RWPE2 (cell line): ENCODE measurements at regions not wholly inside any gene's neighbourhood (a gene's known extent, or its start where the extent isn't known, plus 50 kb on each side); places are given as distances from the start of the nearest gene placed in this dataset.

Experiments
- ATAC-seq: fragments of 200-7000 bp; cut with Tn5 transposase; 3 replicates; pipeline ENCODE4 v1.9.1; 2021; ENCODE audit warnings: low read depth
- DNase-seq: peaks from one replicate; pipeline ENCODE4 v3.0.0-alpha.2; 2020; ENCODE audit warnings: low spot score
- H3K27ac ChIP-seq: fragments of 450-650 bp; 2 replicates; pipeline ENCODE4 v1.5.1; 2017; ENCODE audit warnings: mild to moderate bottlenecking; ENCODE audit not compliant: poor library complexity, severe bottlenecking
- H3K27me3 ChIP-seq: fragments of 250-450 bp; sonication (Bioruptor Pico); 2 replicates; pipeline ENCODE4 v1.5.1; 2021; ENCODE audit warnings: mild to moderate bottlenecking, moderate library complexity; ENCODE audit not compliant: insufficient read depth, poor library complexity, severe bottlenecking
- H3K36me3 ChIP-seq: fragments of 250-450 bp; sonication (Bioruptor Pico); 2 replicates; pipeline ENCODE4 v1.5.1; 2020; ENCODE audit warnings: low read depth, mild to moderate bottlenecking, moderate library complexity
- H3K4me1 ChIP-seq: fragments of 250-450 bp; sonication (Bioruptor Pico); 2 replicates; pipeline ENCODE4 v1.5.1; 2021; ENCODE audit warnings: mild to moderate bottlenecking, moderate library complexity; ENCODE audit not compliant: insufficient read depth, poor library complexity, severe bottlenecking
- H3K4me3 ChIP-seq: fragments of 250-450 bp; sonication (Bioruptor Pico); 2 replicates; pipeline ENCODE4 v1.5.1; 2021; ENCODE audit warnings: mild to moderate bottlenecking, moderate library complexity; ENCODE audit not compliant: severe bottlenecking
- H3K9me3 ChIP-seq: fragments of 250-450 bp; sonication (Bioruptor Pico); 2 replicates; pipeline ENCODE4 v1.5.1; 2021; ENCODE audit warnings: mild to moderate bottlenecking, moderate library complexity; ENCODE audit not compliant: severe bottlenecking
- CTCF ChIP-seq: fragments of 450-650 bp; IDR thresholded peaks from one replicate; pipeline ENCODE4 v1.5.1; 2017; ENCODE audit warnings: mild to moderate bottlenecking, moderate library complexity; ENCODE audit not compliant: poor library complexity, severe bottlenecking

- H3K4me3 ChIP-seq, result no peak overlapping the region
- H3K4me1 ChIP-seq, result no peaks in the 10 kb centered on the region
- ATAC-seq, result no peak
- H3K36me3 ChIP-seq, result no peaks in the 10 kb centered on the region
- no peak overlapping the region for H3K27ac ChIP-seq
- no peak for DNase-seq
- no peaks in the 10 kb centered on the region for H3K9me3 ChIP-seq
- TF ChIP-seq CTCF, result no peak
- no peaks in the 10 kb centered on the region for H3K27me3 ChIP-seq
Observed at GRCh38 chr2:220987839-220988238, 584.3 kb downstream of the EPHA4 start.

DNA sequence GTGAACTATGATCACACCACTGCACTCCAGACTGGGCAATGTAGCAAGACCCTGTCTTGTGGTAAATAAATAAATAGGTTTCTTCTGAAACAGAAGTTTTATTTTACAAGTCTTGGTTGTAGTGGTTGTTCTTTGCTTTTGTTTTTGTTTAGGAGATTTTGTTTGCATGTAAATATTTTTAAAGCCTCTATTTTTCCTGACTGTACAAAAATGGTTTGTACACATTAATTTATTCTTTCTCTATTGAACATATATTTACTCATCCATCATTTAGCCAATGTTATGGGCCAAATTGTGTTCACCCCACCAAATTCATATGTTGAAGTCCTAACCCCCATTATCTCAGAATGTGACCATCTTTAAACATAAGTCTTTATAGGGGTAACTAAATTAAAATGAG is 580.1 kb downstream of the EPHA4 start:
- H3K27me3 ChIP-seq, result no peaks in the 10 kb centered on the region
- no peaks in the 10 kb centered on the region for H3K4me1 ChIP-seq
- H3K4me3 ChIP-seq, result no peak overlapping the region
- no peak for DNase-seq
- TF ChIP-seq CTCF, result no peak
- H3K9me3 ChIP-seq, result no peaks in the 10 kb centered on the region
- no peak overlapping the region for H3K27ac ChIP-seq
- H3K36me3 ChIP-seq, result no peaks in the 10 kb centered on the region
- ATAC-seq, result no peak

DNA sequence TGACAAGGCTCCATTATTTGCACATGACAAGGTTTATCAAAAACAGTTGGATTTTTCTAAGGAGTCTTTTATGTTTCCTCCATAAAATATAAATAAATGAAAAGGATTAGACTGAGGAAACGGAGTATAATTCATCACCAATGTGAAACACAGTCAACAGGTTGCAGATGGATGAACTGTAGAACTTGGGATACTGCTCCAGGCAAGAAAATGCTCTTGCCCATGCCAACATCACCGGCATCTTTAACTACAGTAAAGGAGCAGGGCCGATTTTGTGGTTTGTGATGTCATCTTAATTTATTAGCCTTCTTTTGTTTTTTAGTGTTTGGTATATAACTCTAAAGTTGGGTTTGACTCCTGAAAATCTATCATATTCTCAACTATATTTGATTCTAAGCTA is 577.3 kb downstream of the EPHA4 start:
- no peak for TF ChIP-seq CTCF
- no peak for ATAC-seq

DNA sequence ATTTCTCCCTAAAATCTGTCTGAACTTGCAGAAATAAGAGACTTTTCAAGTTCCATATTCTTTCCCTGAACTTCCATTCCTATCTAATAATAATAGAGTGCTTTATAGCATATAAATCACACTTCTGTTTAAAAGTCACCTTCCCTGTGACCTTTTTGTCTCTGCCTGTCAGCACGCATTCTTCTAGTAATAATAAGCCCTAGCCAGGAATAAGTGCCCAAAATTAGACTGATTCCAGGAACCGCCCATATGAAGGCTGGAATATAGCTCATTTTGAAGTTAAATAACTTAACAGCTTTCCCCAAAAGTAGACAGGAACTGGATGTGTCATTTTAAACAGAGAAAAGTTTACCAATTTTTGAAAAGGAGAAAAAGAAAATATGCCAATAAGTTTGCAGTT is 576.5 kb downstream of the EPHA4 start:
- ATAC-seq (no peak), DNase-seq (no peak)
- Histone ChIP-seq H3K4me1 (no peaks in the 10 kb centered on the region), H3K4me3 (no peak overlapping the region), H3K36me3 (no peaks in the 10 kb centered on the region), H3K9me3 (no peaks in the 10 kb centered on the region), H3K27ac (no peak overlapping the region), H3K27me3 (no peaks in the 10 kb centered on the region)
- no peak for TF ChIP-seq CTCF

More for the DNA sequence above, 577.3 kb downstream of the EPHA4 start:
- no peak overlapping the region for H3K4me3 ChIP-seq
- no peak for DNase-seq
- no peaks in the 10 kb centered on the region for H3K27me3 ChIP-seq
- no peak overlapping the region for H3K27ac ChIP-seq
- H3K4me1 ChIP-seq, result no peaks in the 10 kb centered on the region
- no peaks in the 10 kb centered on the region for H3K36me3 ChIP-seq
- H3K9me3 ChIP-seq, result no peaks in the 10 kb centered on the region

DNA sequence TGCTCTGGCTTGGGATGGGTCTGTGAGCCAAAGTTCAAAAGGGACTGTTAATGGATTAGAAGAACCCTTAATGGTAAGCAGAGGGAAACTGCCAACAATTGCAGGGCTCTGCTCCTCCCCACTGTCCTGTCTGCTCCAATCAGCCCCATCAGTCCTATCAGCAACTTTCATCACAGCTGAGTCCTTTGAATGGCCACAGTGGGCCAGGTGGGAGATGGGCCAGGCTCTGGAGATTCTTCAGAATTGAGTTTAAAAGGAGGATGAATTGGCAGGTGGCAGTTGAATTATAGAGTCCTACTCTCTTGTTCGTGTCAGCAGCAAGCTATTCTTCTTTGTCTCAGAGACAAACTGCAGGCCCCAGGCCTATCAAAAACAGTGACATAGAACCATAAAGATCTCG is 573.9 kb downstream of the EPHA4 start:
- ATAC-seq, result no peak
- no peak overlapping the region for H3K4me3 ChIP-seq

More for the DNA sequence above, 573.9 kb downstream of the EPHA4 start:
- Histone ChIP-seq H3K27ac (no peak overlapping the region), H3K36me3 (no peaks in the 10 kb centered on the region), H3K4me1 (no peaks in the 10 kb centered on the region), H3K27me3 (no peaks in the 10 kb centered on the region), H3K9me3 (no peaks in the 10 kb centered on the region)
- no peak for DNase-seq
- no peak for TF ChIP-seq CTCF
